Ishikawa (cell line): ENCODE measurements at regions not wholly inside any gene's neighbourhood (a gene's known extent, or its start where the extent isn't known, plus 50 kb on each side); places are given as distances from the start of the nearest gene placed in this dataset.

Source experiments
- CEBPB ChIP-seq: IDR thresholded peaks from 2 replicates; pipeline ENCODE4 v1.6.1; 2012
- EGR1 ChIP-seq: IDR thresholded peaks from 2 replicates; pipeline ENCODE4 v1.6.1; 2012
- FOXM1 ChIP-seq: IDR thresholded peaks from 2 replicates; pipeline ENCODE4 v1.6.1; 2012; ENCODE audit warnings: low read depth, borderline replicate concordance
- MAX ChIP-seq: IDR thresholded peaks from 2 replicates; pipeline ENCODE4 v1.6.1; 2012
- RAD21 ChIP-seq: IDR thresholded peaks from 2 replicates; pipeline ENCODE4 v1.6.1; 2012; ENCODE audit warnings: low read depth
- REST ChIP-seq: IDR thresholded peaks from 2 replicates; pipeline ENCODE4 v1.6.1; 2012; ENCODE audit warnings: low read depth, mild to moderate bottlenecking
- TAF1 ChIP-seq: IDR thresholded peaks from 2 replicates; pipeline ENCODE4 v1.6.1; 2012; ENCODE audit warnings: low read depth, mild to moderate bottlenecking
- TEAD4 ChIP-seq: IDR thresholded peaks from 2 replicates; pipeline ENCODE4 v1.6.1; 2012
- USF1 ChIP-seq: IDR thresholded peaks from 2 replicates; pipeline ENCODE4 v1.6.1; 2012
- YY1 ChIP-seq: IDR thresholded peaks from 2 replicates; pipeline ENCODE4 v1.6.1; 2012; ENCODE audit warnings: low read depth

- TF ChIP-seq CEBPB (no peak), RAD21 (no peak), MAX (no peak), YY1 (no peak), EGR1 (no peak), REST (no peak), FOXM1 (no peak), TAF1 (no peak), TEAD4 (no peak), USF1 (no peak)
These were observed 1304.9 kb downstream of the DSC3 start for GRCh38 chr18:29737620-29738019.
